Rectal smooth muscle tissue (tissue), 1 donor: ENCODE measurements at regions not wholly inside any gene's neighbourhood (a gene's known extent, or its start where the extent isn't known, plus 50 kb on each side); places are given as distances from the start of the nearest gene placed in this dataset.
"Not testable (repeated sequence)": the region's sequence is repeated elsewhere in the genome, so short reads cannot be mapped to it uniquely, and the experiment has no call there.

ENCODE experiments used
- H3K27ac ChIP-seq: one replicate; pipeline ENCODE4 v1.7.0; 2013; ENCODE audit warnings: low read depth, low read length, inconsistent platforms
- H3K27me3 ChIP-seq: one replicate; pipeline ENCODE4 v1.7.0; 2013; ENCODE audit warnings: low read length; ENCODE audit not compliant: control insufficient read depth, insufficient read depth
- H3K36me3 ChIP-seq: one replicate; pipeline ENCODE4 v1.7.0; 2013; ENCODE audit warnings: low read length; ENCODE audit not compliant: control insufficient read depth, insufficient read depth
- H3K4me1 ChIP-seq: one replicate; pipeline ENCODE4 v1.7.0; 2013; ENCODE audit warnings: low read length; ENCODE audit not compliant: control insufficient read depth, insufficient read depth
- H3K4me3 ChIP-seq: one replicate; pipeline ENCODE4 v1.7.0; 2013; ENCODE audit warnings: low read length
- H3K9ac ChIP-seq: one replicate; pipeline ENCODE4 v1.7.0; 2013; ENCODE audit warnings: low read length

GRCh38 chr1:172717722-172718465, 59.0 kb downstream of the FASLG start:
- Histone ChIP-seq H3K36me3 (no peaks in the 10 kb centered on the region), H3K27ac (no peak overlapping the region), H3K4me1 (no peaks in the 10 kb centered on the region), H3K27me3 (no peaks in the 10 kb centered on the region), H3K4me3 (no peak overlapping the region), H3K9ac (no peak overlapping the region)

DNA sequence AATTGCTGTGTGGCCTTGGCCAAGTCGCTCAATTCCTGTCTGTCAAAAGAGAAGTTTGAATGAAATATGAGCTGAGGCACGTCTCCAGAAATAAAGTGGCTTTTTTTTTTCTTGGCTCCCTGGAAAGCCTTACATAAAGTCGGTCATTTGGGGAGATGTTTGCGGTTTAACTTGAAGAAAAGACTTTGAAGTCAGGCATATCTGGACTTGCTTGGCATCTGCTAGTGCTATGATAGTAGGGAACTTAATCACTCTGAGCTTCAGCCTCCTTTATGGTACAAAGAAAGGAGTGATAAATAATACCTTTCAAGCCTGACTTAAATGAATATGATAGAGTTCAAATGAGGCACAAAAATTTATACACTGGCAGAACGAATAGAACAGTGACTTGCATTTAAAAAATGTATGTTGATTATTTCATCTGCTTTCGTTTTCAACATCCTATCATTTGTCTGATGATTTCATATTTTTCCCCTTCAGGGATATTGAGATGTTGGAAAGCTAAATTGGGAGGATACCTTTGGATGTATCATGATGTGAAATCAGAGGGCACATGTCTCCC, 60.2 kb downstream of the FASLG start:
- no peak overlapping the region for H3K4me3 ChIP-seq
- H3K27me3 ChIP-seq, result no peaks in the 10 kb centered on the region
- H3K9ac ChIP-seq, result no peak overlapping the region
- no peaks in the 10 kb centered on the region for H3K4me1 ChIP-seq
- no peak overlapping the region for H3K27ac ChIP-seq
- H3K36me3 ChIP-seq, result no peaks in the 10 kb centered on the region

GRCh38 chr1:172719694-172720138, 60.8 kb downstream of the FASLG start:
- H3K27me3 ChIP-seq, result no peaks in the 10 kb centered on the region
- H3K27ac ChIP-seq, result no peak overlapping the region
- no peaks in the 10 kb centered on the region for H3K4me1 ChIP-seq
- no peak overlapping the region for H3K9ac ChIP-seq
- no peaks in the 10 kb centered on the region for H3K36me3 ChIP-seq
- no peak overlapping the region for H3K4me3 ChIP-seq

GRCh38 chr1:172720339-172720738, 61.4 kb downstream of the FASLG start:
- no peaks in the 10 kb centered on the region for H3K27me3 ChIP-seq
- no peak overlapping the region for H3K4me3 ChIP-seq
- H3K9ac ChIP-seq, result no peak overlapping the region
- H3K36me3 ChIP-seq, result no peaks in the 10 kb centered on the region
- H3K27ac ChIP-seq, result no peak overlapping the region
- H3K4me1 ChIP-seq, result no peaks in the 10 kb centered on the region

DNA sequence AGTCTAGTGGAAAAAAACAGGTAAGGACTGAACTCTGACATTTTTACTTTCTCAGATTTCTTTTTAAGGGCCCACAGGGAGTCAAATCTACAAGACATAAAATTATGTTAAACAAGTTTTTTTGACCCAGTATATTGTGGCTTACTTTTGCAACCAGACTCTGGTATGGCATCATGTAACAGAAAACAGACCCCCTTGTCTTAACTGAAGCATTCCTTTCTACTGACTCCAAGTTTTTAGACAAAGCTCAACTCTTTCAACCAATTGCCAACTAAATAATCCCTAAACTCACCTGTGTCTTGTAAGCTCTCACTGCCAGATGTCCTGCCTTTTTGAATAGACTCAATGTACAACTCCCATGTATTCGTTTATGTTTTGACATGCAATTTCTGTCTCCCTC, 64.3 kb downstream of the FASLG start:
- Histone ChIP-seq H3K27me3 (peaks cover 2% of the 10 kb centered on the region), H3K36me3 (no peaks in the 10 kb centered on the region), H3K27ac (no peak overlapping the region), H3K4me1 (no peaks in the 10 kb centered on the region), H3K9ac (no peak overlapping the region), H3K4me3 (no peak overlapping the region)

GRCh38 chr1:172724232-172724631, 65.3 kb downstream of the FASLG start:
- H3K4me1 ChIP-seq, result no peaks in the 10 kb centered on the region
- H3K27ac ChIP-seq, result no peak overlapping the region
- H3K9ac ChIP-seq, result no peak overlapping the region
- peaks cover 2% of the 10 kb centered on the region for H3K27me3 ChIP-seq
- H3K36me3 ChIP-seq, result no peaks in the 10 kb centered on the region
- no peak overlapping the region for H3K4me3 ChIP-seq

DNA sequence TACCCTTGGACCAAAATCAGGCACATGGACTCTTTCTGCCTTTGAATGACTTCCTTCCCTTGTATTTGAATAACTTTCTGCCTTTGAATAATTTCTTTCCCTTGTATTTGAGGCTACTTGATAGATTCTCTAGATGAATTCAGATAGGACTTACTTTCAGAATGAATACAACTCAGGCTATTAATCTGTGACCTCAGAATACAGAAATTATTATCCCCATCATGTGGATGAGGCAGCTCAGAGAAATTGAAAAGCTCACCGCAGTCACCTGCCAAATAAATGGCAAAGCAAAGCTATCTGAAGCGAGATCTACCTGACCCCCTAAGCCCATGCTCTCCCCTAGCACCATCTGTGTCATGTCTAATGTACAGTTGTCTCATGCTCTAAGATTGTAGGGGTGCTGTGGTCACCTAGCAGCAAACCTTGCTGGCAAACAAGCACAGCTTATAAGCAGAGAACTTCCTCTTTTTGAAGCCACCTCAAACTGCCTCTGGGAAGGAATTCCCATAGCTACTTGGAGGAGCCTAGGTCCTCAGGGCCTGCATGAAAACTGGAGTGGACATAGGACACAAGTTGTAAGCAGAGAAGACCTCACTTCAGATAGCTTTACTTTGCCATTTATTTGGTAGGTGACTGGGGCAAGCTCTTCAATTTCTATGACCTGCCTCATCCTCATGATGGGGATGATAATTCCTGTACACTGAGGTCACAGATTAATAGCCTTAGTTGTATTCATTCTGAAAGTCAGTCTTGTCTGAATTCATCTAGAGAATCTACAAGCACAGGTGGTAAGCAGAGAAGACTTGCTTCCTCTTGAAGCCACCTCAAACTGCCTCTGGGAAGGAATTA, 66.1 kb downstream of the FASLG start:
- Histone ChIP-seq H3K36me3 (no peaks in the 10 kb centered on the region), H3K4me3 (no peak overlapping the region), H3K4me1 (no peaks in the 10 kb centered on the region), H3K27me3 (peaks cover 2% of the 10 kb centered on the region), H3K27ac (no peak overlapping the region), H3K9ac (no peak overlapping the region)

DNA sequence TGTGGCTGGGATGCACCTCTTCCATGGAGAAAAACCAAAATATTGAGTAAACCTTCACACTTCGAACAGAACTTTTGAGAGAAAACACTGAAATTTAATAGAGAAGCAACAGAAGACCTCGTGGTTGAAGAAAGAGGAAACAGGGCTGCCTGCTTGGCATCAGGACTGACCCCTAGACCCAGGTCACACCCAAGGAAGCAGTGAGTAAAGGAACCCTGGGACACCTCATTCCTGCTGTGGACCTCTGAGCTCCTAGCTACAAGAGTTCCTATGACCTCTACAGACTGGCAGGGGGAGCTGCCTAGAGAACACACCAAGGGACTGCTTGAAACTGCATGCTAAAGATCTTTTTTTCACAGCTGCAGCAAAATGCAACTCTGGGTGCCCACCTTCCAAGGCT, 67.8 kb downstream of the FASLG start:
- Histone ChIP-seq H3K27ac (no peak overlapping the region), H3K27me3 (peaks cover 2% of the 10 kb centered on the region), H3K36me3 (no peaks in the 10 kb centered on the region), H3K4me1 (no peaks in the 10 kb centered on the region), H3K4me3 (no peak overlapping the region), H3K9ac (no peak overlapping the region)

DNA sequence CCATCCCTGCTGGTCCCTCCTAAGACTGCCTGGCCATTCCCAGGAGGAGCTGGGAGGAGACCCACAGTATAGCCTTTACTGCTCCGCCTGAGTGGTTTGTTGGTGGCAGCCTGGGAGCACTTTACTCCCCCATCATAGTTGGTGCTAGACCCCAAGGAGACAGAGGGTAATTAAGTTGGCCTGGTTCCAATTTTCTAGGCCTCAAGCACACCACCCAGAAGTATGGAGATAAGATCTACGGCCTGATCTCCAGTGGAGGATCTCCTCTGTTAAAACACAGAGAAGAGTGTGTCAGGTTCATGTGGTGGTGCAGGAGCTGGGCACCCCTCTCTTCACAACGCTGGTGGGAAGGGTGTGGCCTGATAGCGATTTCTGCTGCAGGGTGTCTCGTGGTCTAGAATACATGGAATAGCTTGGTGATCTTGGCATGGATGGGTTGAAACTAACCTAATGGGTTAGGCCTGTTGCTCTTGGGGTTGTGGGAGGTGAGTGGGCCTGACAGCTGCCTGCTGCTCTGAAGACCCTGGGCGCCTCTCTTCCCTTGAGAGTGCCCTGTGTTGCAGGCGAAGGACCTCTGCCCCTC, 68.5 kb downstream of the FASLG start:
- H3K27me3 ChIP-seq, result peaks cover 2% of the 10 kb centered on the region
- no peak overlapping the region for H3K27ac ChIP-seq
- no peak overlapping the region for H3K4me3 ChIP-seq
- H3K4me1 ChIP-seq, result no peaks in the 10 kb centered on the region
- H3K36me3 ChIP-seq, result no peaks in the 10 kb centered on the region
- H3K9ac ChIP-seq, result no peak overlapping the region

GRCh38 chr1:172727956-172728603, 69.2 kb downstream of the FASLG start:
- Histone ChIP-seq H3K9ac (no peak overlapping the region), H3K4me1 (no peaks in the 10 kb centered on the region), H3K27me3 (peaks cover 2% of the 10 kb centered on the region), H3K4me3 (no peak overlapping the region), H3K27ac (no peak overlapping the region), H3K36me3 (no peaks in the 10 kb centered on the region)

DNA sequence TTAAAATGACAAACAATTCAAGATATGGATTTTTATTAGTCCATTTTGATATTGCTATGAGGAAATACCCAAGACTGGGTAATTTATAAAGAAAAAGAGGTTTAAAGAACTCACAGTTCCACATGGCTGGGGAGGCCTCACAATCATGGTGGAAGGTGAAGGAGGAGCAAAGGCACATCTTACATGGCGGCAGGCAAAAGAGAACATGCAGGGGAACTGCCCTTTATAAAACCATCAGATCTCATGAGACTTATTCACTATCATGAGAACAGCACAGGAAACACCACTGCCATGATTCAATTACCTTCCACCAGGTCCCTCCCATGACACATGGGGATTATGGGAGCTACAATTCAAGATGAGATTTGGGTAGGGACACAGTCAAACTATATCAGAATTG, 69.8 kb downstream of the FASLG start:
- H3K4me1 ChIP-seq, H3K36me3 ChIP-seq, H3K27ac ChIP-seq, H3K4me3 ChIP-seq, H3K9ac ChIP-seq, H3K27me3 ChIP-seq: not testable (repeated sequence)

DNA sequence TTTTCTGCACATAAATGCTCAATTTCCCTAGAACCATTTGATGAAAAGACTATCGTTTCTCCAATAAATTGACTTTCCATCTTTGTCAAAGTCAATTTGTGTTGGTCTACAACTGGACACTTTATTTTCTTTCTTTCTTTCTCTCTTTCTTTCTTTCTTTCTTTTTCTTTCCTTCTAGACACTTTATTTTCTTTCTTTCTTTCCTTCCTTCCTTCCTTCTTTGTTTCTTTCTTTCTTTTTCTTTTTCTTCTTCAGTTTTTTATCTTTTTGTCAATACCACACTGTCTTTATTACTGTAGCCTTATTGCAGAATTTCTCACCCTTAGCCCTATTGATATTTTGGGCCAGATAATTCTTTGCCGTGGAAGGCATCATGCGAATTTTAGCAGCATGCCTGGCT, 73.5 kb downstream of the FASLG start:
- Histone ChIP-seq H3K36me3 (no peaks in the 10 kb centered on the region), H3K27me3 (peaks cover 2% of the 10 kb centered on the region), H3K9ac (no peak overlapping the region), H3K4me1 (no peaks in the 10 kb centered on the region), H3K27ac (no peak overlapping the region), H3K4me3 (no peak overlapping the region)
